ENCODE measurements at regions not wholly inside any gene's neighbourhood (a gene's known extent, or its start where the extent isn't known, plus 50 kb on each side); places are given as distances from the start of the nearest gene placed in this dataset.

GRCh38 chr7:67438198-67438882 is 441.7 kb downstream of the TYW1 start:
- Histone ChIP-seq H3K4me3 (ENCODE audit: low read length) (no peak overlapping the region), H3K36me3 (ENCODE audit: control insufficient read depth, insufficient read depth, low read length) (no peaks in the 10 kb centered on the region), H3K9me3 (ENCODE audit: control insufficient read depth, insufficient read depth, low read length) (peaks cover 8% of the 10 kb centered on the region), H3K4me1 (ENCODE audit: control insufficient read depth, insufficient read depth, low read length) (no peaks in the 10 kb centered on the region), H3K27ac (ENCODE audit: low read length) (no peak overlapping the region), H3K27me3 (ENCODE audit: control insufficient read depth, insufficient read depth, low read length) (no peaks in the 10 kb centered on the region)
- WGBS (ENCODE audit: insufficient coverage) = 69% methylated on average over 7 of the region's 7 CpGs
- no peak for TF ChIP-seq CTCF (IDR thresholded peaks at IDR 0.05)
- ATAC-seq = no peak
- no peak overlapping the region for H3K4me3 Mint-ChIP-seq
- no peaks in the 10 kb centered on the region for H3K36me3 Mint-ChIP-seq
- intact Hi-C loops (cut with micrococcal nuclease) = no loop called here
- DNase-seq = no peak
- no peak overlapping the region for H3K27ac Mint-ChIP-seq
- H3K9me3 Mint-ChIP-seq = peaks cover 4% of the 10 kb centered on the region in 2 donors
- no peaks in the 10 kb centered on the region for H3K4me1 Mint-ChIP-seq
- H3K27me3 Mint-ChIP-seq (ENCODE audit: low read depth in 2 of 2) = no peaks in the 10 kb centered on the region

DNA sequence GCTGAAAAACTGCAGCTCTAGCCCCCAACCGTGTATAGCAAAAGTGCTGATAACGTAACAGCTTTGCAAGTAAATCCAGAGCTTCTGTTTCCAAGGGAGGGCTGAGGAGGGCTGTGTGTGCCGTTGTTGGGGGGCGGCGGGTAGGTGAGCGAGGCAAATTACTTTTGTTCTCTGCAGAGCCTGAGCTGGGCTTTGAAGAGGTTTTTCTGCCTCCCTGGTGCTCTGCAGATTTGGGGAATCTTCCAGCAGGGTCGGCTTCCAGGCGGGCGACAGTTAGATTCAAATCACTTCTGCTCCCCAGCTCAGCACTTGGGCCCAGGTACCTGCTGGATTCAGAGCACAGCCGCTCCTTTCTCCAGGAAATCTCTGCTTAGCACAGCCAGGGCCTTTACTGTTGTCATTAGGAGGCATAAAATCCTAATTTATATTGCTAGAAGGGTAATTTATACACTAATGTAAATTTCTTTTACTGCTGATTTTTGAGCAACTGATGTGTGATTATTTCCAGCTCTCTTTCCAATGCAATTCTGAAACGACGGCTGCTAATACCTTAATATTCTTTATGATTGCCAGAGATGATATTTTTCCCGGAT is 442.4 kb downstream of the TYW1 start:
- WGBS (ENCODE audit: insufficient coverage) = 65% methylated on average over 13 of the region's 13 CpGs
- Mint-ChIP-seq H3K27me3 (ENCODE audit: low read depth in 2 of 2) (no peaks in the 10 kb centered on the region), H3K4me3 (no peak overlapping the region), H3K27ac (no peak overlapping the region), H3K36me3 (no peaks in the 10 kb centered on the region), H3K9me3 (peaks cover 2 to 4% of the 10 kb centered on the region in 2 donors), H3K4me1 (no peaks in the 10 kb centered on the region)
- no peak overlapping the region for H3K4me3 ChIP-seq (ENCODE audit: low read length)
- no peak for TF ChIP-seq CTCF (IDR thresholded peaks at IDR 0.05)
- H3K4me1 ChIP-seq (ENCODE audit: control insufficient read depth, insufficient read depth, low read length) = no peaks in the 10 kb centered on the region
- peaks cover 8% of the 10 kb centered on the region for H3K9me3 ChIP-seq (ENCODE audit: control insufficient read depth, insufficient read depth, low read length)
- no peaks in the 10 kb centered on the region for H3K36me3 ChIP-seq (ENCODE audit: control insufficient read depth, insufficient read depth, low read length)
- DNase-seq (no peak), ATAC-seq (no peak)
- no peak overlapping the region for H3K27ac ChIP-seq (ENCODE audit: low read length)
- intact Hi-C loops (cut with micrococcal nuclease) = no loop called here
- H3K27me3 ChIP-seq (ENCODE audit: control insufficient read depth, insufficient read depth, low read length) = no peaks in the 10 kb centered on the region

GRCh38 chr7:67440321-67440720 is 443.7 kb downstream of the TYW1 start:
- WGBS (ENCODE audit: insufficient coverage) = 14% methylated on average over 1 of the region's 2 CpGs

More at GRCh38 chr7:67440321-67440720, 443.7 kb downstream of the TYW1 start:
- H3K27me3 ChIP-seq (ENCODE audit: control insufficient read depth, insufficient read depth, low read length) = no peaks in the 10 kb centered on the region
- H3K4me3 ChIP-seq (ENCODE audit: low read length) = no peak overlapping the region
- TF ChIP-seq CTCF (IDR thresholded peaks at IDR 0.05) = no peak
- Mint-ChIP-seq H3K27me3 (ENCODE audit: low read depth in 2 of 2) (no peaks in the 10 kb centered on the region), H3K36me3 (no peaks in the 10 kb centered on the region), H3K9me3 (peaks cover 0 to 2% of the 10 kb centered on the region in 2 donors), H3K4me1 (no peaks in the 10 kb centered on the region), H3K27ac (no peak overlapping the region), H3K4me3 (no peak overlapping the region)
- H3K36me3 ChIP-seq (ENCODE audit: control insufficient read depth, insufficient read depth, low read length) = no peaks in the 10 kb centered on the region
- no peaks in the 10 kb centered on the region for H3K4me1 ChIP-seq (ENCODE audit: control insufficient read depth, insufficient read depth, low read length)
- no peak for DNase-seq
- peaks cover 6% of the 10 kb centered on the region for H3K9me3 ChIP-seq (ENCODE audit: control insufficient read depth, insufficient read depth, low read length)
- no peak overlapping the region for H3K27ac ChIP-seq (ENCODE audit: low read length)
- ATAC-seq = no peak
- intact Hi-C loops (cut with micrococcal nuclease) = no loop called here

Data from natural killer cell (primary cell).